Endothelial cell of umbilical vein (primary cell): ENCODE measurements at regions not wholly inside any gene's neighbourhood (a gene's known extent, or its start where the extent isn't known, plus 50 kb on each side); places are given as distances from the start of the nearest gene placed in this dataset.
"Not testable (repeated sequence)": the region's sequence is repeated elsewhere in the genome, so short reads cannot be mapped to it uniquely, and the experiment has no call there.

Source experiments
- BruUV-seq: library from RNA; stranded (reverse); fragments of 400-500 nt; replicated peaks from 2 replicates; lab custom pipeline; 2021; lab: Mats Ljungman, UMichigan
- CTCF ChIA-PET: fragments of 300-600, 350-600 bp; sonication (Branson Sonifier 250); formaldehyde crosslinking; loops from one replicate; lab custom pipeline; 2021; ENCODE audit warnings: antibody characterized with exemption, inconsistent platforms; lab: Charles Lee
- POLR2A ChIA-PET: fragments of 300-600, 350-600 bp; sonication (Branson Sonifier 250); formaldehyde crosslinking; loops from one replicate; lab custom pipeline; 2021; ENCODE audit warnings: antibody characterized with exemption, inconsistent platforms; lab: Charles Lee
- DNase-seq: peaks from one replicate; pipeline ENCODE4 v3.0.0-alpha.2; 2011; ENCODE audit warnings: low read depth, low spot score
- FAIRE-seq: peaks from 2 replicates; lab custom pipeline; 2011; peaks lifted over from hg19 to GRCh38; lab: Jason Lieb, UNC
- H2AFZ ChIP-seq: 2 replicates; pipeline ENCODE4 v1.6.0; 2012; ENCODE audit warnings: low read depth, low read length, control low read depth, inconsistent platforms
- H3K27ac ChIP-seq: 2 replicates; pipeline ENCODE4 v1.5.1; 2011; ENCODE audit warnings: low read depth, mild to moderate bottlenecking, control low read depth, low read length, moderate library complexity; ENCODE audit not compliant: insufficient read depth
- H3K27me3 ChIP-seq, 2 experiments: 2 replicates each; pipeline versions ENCODE4 v1.6.0 to v1.6.1; 2011; ENCODE audit warnings: low read length in 2 of 2, mixed read lengths in 1 of 2; ENCODE audit not compliant: control insufficient read depth in 2 of 2, insufficient read depth in 2 of 2
- H3K36me3 ChIP-seq, 2 experiments: 2 replicates in 1 of 2; 3 replicates in 1 of 2; pipeline ENCODE4 v1.5.1; 2011; ENCODE audit warnings: low read length in 2 of 2, mild to moderate bottlenecking in 1 of 2, moderate library complexity in 1 of 2; ENCODE audit not compliant: control insufficient read depth in 2 of 2, insufficient read depth in 2 of 2; ENCODE audit errors: extremely low read depth in 1 of 2
- H3K4me1 ChIP-seq: 3 replicates; pipeline ENCODE4 v1.5.1; 2011; ENCODE audit warnings: mild to moderate bottlenecking, low read length; ENCODE audit not compliant: control insufficient read depth, insufficient read depth; ENCODE audit errors: extremely low read depth
- H3K4me2 ChIP-seq: 2 replicates; pipeline ENCODE4 v1.6.1; 2011; ENCODE audit warnings: low read length, control low read depth, mixed read lengths; ENCODE audit not compliant: insufficient read depth
- H3K4me3 ChIP-seq, 3 experiments: fragments of 200-600 bp in 1 of 3; sonication (generic), shearing (Covaris generic) in 1 of 3; replicated peaks in 1 of 3; 2 replicates each; pipeline ENCODE4 v1.5.1; 2011 to 2016; ENCODE audit warnings: control low read depth in 3 of 3, low read length in 3 of 3, mild to moderate bottlenecking in 2 of 3, inconsistent platforms in 1 of 3, low read depth in 1 of 3, moderate library complexity in 1 of 3; ENCODE audit not compliant: insufficient read depth in 1 of 3
- H3K79me2 ChIP-seq: 2 replicates; pipeline ENCODE4 v1.6.0; 2012; ENCODE audit warnings: low read length, inconsistent platforms; ENCODE audit not compliant: control insufficient read depth, insufficient read depth
- H3K9ac ChIP-seq: replicated peaks from 2 replicates; pipeline ENCODE3; 2011; ENCODE audit warnings: low read length, control low read depth; ENCODE audit not compliant: insufficient read depth; ENCODE audit errors: extremely low read depth
- H3K9me1 ChIP-seq: replicated peaks from 3 replicates; pipeline ENCODE4 v1.6.0; 2011; ENCODE audit warnings: mild to moderate bottlenecking, low read length; ENCODE audit not compliant: control insufficient read depth, insufficient read depth; ENCODE audit errors: extremely low read depth
- H3K9me3 ChIP-seq: replicated peaks from 2 replicates; pipeline ENCODE4 v1.5.1; 2012; ENCODE audit warnings: low read length, inconsistent platforms; ENCODE audit not compliant: control insufficient read depth, insufficient read depth
- H4K20me1 ChIP-seq: replicated peaks from 2 replicates; pipeline ENCODE3; 2011; ENCODE audit warnings: mild to moderate bottlenecking, low read length; ENCODE audit not compliant: control insufficient read depth, insufficient read depth; ENCODE audit errors: extremely low read depth
- dilution Hi-C: fragments of 300-500 bp; cut with MboI; formaldehyde crosslinking; loops from one replicate; pipeline ENCODE4 v1.15.0; 2019; ENCODE audit warnings: low sequenced_read_pairs; ENCODE audit not compliant: extremely low pct_ligation_motif_present
- intact Hi-C: fragments of 100-400 bp; cut with micrococcal nuclease; formaldehyde crosslinking; loops from one replicate; pipeline ENCODE4 v1.10.0; 2022
- TF ChIP-seq, protein P1 (sequence below), 2 donors: IDR thresholded peaks; 1 replicate in 1 of 2; 2 replicates in 1 of 2; pipeline ENCODE4 v1.5.1; 2011; ENCODE audit warnings: low read length in 2 of 2, mild to moderate bottlenecking in 2 of 2, moderate library complexity in 2 of 2, control low read depth in 1 of 2, inconsistent platforms in 1 of 2, low read depth in 1 of 2; ENCODE audit not compliant: insufficient read depth in 1 of 2; ENCODE audit errors: extremely low read depth in 1 of 2

DNA sequence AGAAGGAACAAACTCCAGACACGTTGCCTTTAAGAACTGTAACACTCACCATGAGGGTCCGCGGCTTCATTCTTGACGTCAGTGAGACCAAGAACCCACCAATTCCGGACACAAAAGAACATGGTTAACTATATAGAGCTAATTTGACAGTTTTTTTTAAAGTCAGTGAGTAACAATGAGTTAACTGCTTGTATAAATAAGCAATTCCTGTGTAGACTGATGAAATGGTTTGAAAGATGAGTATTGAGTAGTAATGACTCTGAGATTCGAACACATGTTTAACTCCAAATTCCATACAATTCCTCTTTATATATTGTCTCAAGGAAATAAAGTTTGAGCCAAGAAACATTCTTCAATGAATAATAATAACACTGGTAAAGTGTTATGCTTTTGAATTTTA is 478.0 kb downstream of the MMUT start:
- no TSS peak for BruUV-seq
- H3K4me3 ChIP-seq, result no peak overlapping the region
- H3K9me3 ChIP-seq, result no peaks in the 10 kb centered on the region

GRCh38 chr6:48983968-48984367 is 479.1 kb downstream of the MMUT start:
- H3K4me3 ChIP-seq, BruUV-seq, dilution Hi-C loops: not testable (repeated sequence)

More for the DNA sequence above, 478.0 kb downstream of the MMUT start:
- POLR2A ChIA-PET, result no interaction called here
- Histone ChIP-seq H3K79me2 (no peaks in the 10 kb centered on the region), H3K36me3 (no peaks in the 10 kb centered on the region), H3K9me1 (no peaks in the 10 kb centered on the region), H3K4me1 (no peaks in the 10 kb centered on the region), H3K27me3 (no peaks in the 10 kb centered on the region), H4K20me1 (no peaks in the 10 kb centered on the region), H3K27ac (no peak overlapping the region), H3K4me2 (no peak overlapping the region), H2AFZ (no peak overlapping the region), H3K9ac (no peak overlapping the region)
- TF ChIP-seq, protein P1, sequence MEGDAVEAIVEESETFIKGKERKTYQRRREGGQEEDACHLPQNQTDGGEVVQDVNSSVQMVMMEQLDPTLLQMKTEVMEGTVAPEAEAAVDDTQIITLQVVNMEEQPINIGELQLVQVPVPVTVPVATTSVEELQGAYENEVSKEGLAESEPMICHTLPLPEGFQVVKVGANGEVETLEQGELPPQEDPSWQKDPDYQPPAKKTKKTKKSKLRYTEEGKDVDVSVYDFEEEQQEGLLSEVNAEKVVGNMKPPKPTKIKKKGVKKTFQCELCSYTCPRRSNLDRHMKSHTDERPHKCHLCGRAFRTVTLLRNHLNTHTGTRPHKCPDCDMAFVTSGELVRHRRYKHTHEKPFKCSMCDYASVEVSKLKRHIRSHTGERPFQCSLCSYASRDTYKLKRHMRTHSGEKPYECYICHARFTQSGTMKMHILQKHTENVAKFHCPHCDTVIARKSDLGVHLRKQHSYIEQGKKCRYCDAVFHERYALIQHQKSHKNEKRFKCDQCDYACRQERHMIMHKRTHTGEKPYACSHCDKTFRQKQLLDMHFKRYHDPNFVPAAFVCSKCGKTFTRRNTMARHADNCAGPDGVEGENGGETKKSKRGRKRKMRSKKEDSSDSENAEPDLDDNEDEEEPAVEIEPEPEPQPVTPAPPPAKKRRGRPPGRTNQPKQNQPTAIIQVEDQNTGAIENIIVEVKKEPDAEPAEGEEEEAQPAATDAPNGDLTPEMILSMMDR (IDR thresholded peaks at IDR 0.05; ENCODE audit: extremely low read depth in 1 of 2, insufficient read depth in 1 of 2, low read depth in 1 of 2, low read length in 2 of 2), result no peak
- CTCF ChIA-PET, result no interaction called here
- intact Hi-C loops (no loop called here), dilution Hi-C loops (no loop called here)
- DNase-seq (no peak), FAIRE-seq (no peak)

More at GRCh38 chr6:48983968-48984367, 479.1 kb downstream of the MMUT start:
- POLR2A ChIA-PET, intact Hi-C loops, H3K79me2 ChIP-seq, H3K4me2 ChIP-seq, H2AFZ ChIP-seq, H3K36me3 ChIP-seq, DNase-seq, FAIRE-seq, H3K27ac ChIP-seq, H3K9me1 ChIP-seq, CTCF ChIA-PET, H4K20me1 ChIP-seq, H3K9me3 ChIP-seq, H3K4me1 ChIP-seq, H3K27me3 ChIP-seq, H3K9ac ChIP-seq: not testable (repeated sequence)
